Panc1 (cell line): ENCODE measurements at regions not wholly inside any gene's neighbourhood (a gene's known extent, or its start where the extent isn't known, plus 50 kb on each side); places are given as distances from the start of the nearest gene placed in this dataset.

Experiments used
- ATAC-seq: fragments of 200-7000 bp; cut with Tn5 transposase; 2 replicates; pipeline ENCODE4 v1.9.1; 2020; ENCODE audit warnings: mild to moderate bottlenecking, moderate library complexity
- BruUV-seq: library from RNA; stranded (reverse); fragments of 400-500 nt; replicated peaks from 2 replicates; lab custom pipeline; 2021; lab: Mats Ljungman, UMichigan
- CTCF ChIA-PET: fragments of 300-600 bp; sonication (Branson Sonifier 250); formaldehyde crosslinking; loops from one replicate; lab custom pipeline; 2022; ENCODE audit warnings: antibody characterized with exemption; lab: Charles Lee
- POLR2A ChIA-PET: fragments of 300-600 bp; sonication (Branson Sonifier 250); formaldehyde crosslinking; loops from one replicate; lab custom pipeline; 2022; ENCODE audit warnings: antibody characterized with exemption; lab: Charles Lee
- DNase-seq: peaks from one replicate; pipeline ENCODE4 v3.0.0-alpha.2; 2010; ENCODE audit warnings: low read depth, low spot score
- H3K27ac ChIP-seq: 2 replicates; pipeline ENCODE4 v1.5.1; 2011; ENCODE audit warnings: mild to moderate bottlenecking, low read length, inconsistent platforms
- H3K27me3 ChIP-seq: fragments of 200-500 bp; sonication (Bioruptor generic); 2 replicates; pipeline ENCODE4 v1.6.0; 2014; ENCODE audit warnings: low read length, inconsistent platforms; ENCODE audit not compliant: control insufficient read depth, insufficient read depth
- H3K36me3 ChIP-seq: fragments of 200-500 bp; sonication (Bioruptor generic); 2 replicates; pipeline ENCODE4 v1.5.1; 2014; ENCODE audit warnings: inconsistent platforms, mild to moderate bottlenecking, low read length, moderate library complexity; ENCODE audit not compliant: control insufficient read depth, insufficient read depth
- H3K4me1 ChIP-seq: 2 replicates; pipeline ENCODE4 v1.5.1; 2011; ENCODE audit warnings: inconsistent platforms, mild to moderate bottlenecking, low read length, moderate library complexity; ENCODE audit not compliant: control insufficient read depth, insufficient read depth
- H3K4me3 ChIP-seq, 2 experiments: 2 replicates each; pipeline ENCODE4 v1.5.1; 2011 to 2012; ENCODE audit warnings: low read depth in 2 of 2, low read length in 2 of 2, mild to moderate bottlenecking in 2 of 2, inconsistent platforms in 1 of 2, moderate library complexity in 1 of 2
- H3K9me3 ChIP-seq: fragments of 200-500 bp; sonication (Bioruptor generic); 2 replicates; pipeline ENCODE4 v1.5.1; 2014; ENCODE audit warnings: low read depth, mild to moderate bottlenecking, inconsistent platforms, low read length, moderate library complexity; ENCODE audit not compliant: control insufficient read depth, insufficient read depth
- CTCF ChIP-seq: fragments of 450-650 bp; IDR thresholded peaks from 2 replicates; pipeline ENCODE4 v1.5.1; 2017; ENCODE audit warnings: mild to moderate bottlenecking
- POLR2AphosphoS5 ChIP-seq: IDR thresholded peaks from 2 replicates; pipeline ENCODE4 v1.6.1; 2012; ENCODE audit warnings: mild to moderate bottlenecking, low read depth, low read length, moderate library complexity
- REST ChIP-seq, 2 experiments: IDR thresholded peaks; 2 replicates each; pipeline ENCODE4 v1.6.1; 2011 to 2012; ENCODE audit warnings: low read depth in 2 of 2, control low read depth in 1 of 2, low read length in 1 of 2, mild to moderate bottlenecking in 1 of 2, moderate library complexity in 1 of 2; ENCODE audit not compliant: insufficient read depth in 1 of 2
- SIN3A ChIP-seq: IDR thresholded peaks from 2 replicates; pipeline ENCODE4 v1.6.1; 2012; ENCODE audit warnings: low read depth, mild to moderate bottlenecking, low read length, moderate library complexity, borderline replicate concordance; ENCODE audit not compliant: insufficient read depth
- TCF7L2 ChIP-seq: IDR thresholded peaks from 2 replicates; pipeline ENCODE4 v1.6.1; 2011; ENCODE audit warnings: mild to moderate bottlenecking, low read depth, low read length, inconsistent platforms
- in situ Hi-C: cut with HindIII; loops from 2 replicates; pipeline ENCODE4 v1.10.0; 2016; ENCODE audit warnings: low sequenced_read_pairs, low pct_unique_long_range_greater_than_20kb
- intact Hi-C: fragments of 100-400 bp; cut with micrococcal nuclease; formaldehyde crosslinking; loops from one replicate; pipeline ENCODE4 v1.10.0; 2022; ENCODE audit not compliant: unreplicated experiment

- POLR2A ChIA-PET: no interaction called here
- CTCF ChIA-PET: no interaction called here
Observed at GRCh38 chr1:19547814-19548213, 62.5 kb upstream of the CAPZB start.

GRCh38 chr1:19536519-19536918, 51.2 kb upstream of the CAPZB start:
- Histone ChIP-seq H3K36me3 (no peaks in the 10 kb centered on the region), H3K4me3 (no peak overlapping the region), H3K27ac (no peak overlapping the region), H3K9me3 (no peaks in the 10 kb centered on the region), H3K4me1 (no peaks in the 10 kb centered on the region), H3K27me3 (no peaks in the 10 kb centered on the region)
- ChIA-PET POLR2A (no interaction called here), CTCF (no interaction called here)
- no peak for DNase-seq
- in situ Hi-C loops (no loop called here), intact Hi-C loops (no loop called here)
- BruUV-seq: no TSS peak
- ATAC-seq: no peak
- TF ChIP-seq REST (IDR thresholded peaks at IDR 0.05; ENCODE audit: insufficient read depth in 1 of 2, low read depth in 2 of 2, low read length in 1 of 2) (no peak), CTCF (no peak), SIN3A (no peak)

More at GRCh38 chr1:19547814-19548213, 62.5 kb upstream of the CAPZB start:
- Histone ChIP-seq H3K4me1 (no peaks in the 10 kb centered on the region), H3K27me3 (no peaks in the 10 kb centered on the region), H3K36me3 (no peaks in the 10 kb centered on the region), H3K27ac (no peak overlapping the region), H3K9me3 (peaks cover 6% of the 10 kb centered on the region; the same call in 1 of the 2 replicates), H3K4me3 (no peak overlapping the region)
- in situ Hi-C loops (no loop called here), intact Hi-C loops (no loop called here)
- BruUV-seq: no TSS peak
- ATAC-seq (no peak), DNase-seq (no peak)
- TF ChIP-seq POLR2AphosphoS5 (no peak), TCF7L2 (no peak), SIN3A (no peak), REST (IDR thresholded peaks at IDR 0.05; ENCODE audit: insufficient read depth in 1 of 2, low read depth in 2 of 2, low read length in 1 of 2) (no peak), CTCF (no peak)
